Vagina (tissue), 2 donors: ENCODE measurements at regions not wholly inside any gene's neighbourhood (a gene's known extent, or its start where the extent isn't known, plus 50 kb on each side); places are given as distances from the start of the nearest gene placed in this dataset.

Experiments
- CTCF ChIP-seq, 3 experiments: fragments of 450-650 bp in 2 of 3; fragments of 200-600 bp in 1 of 3; sonication (generic) in 1 of 3; IDR thresholded peaks; one replicate each; pipeline ENCODE4 v1.5.1; 2017 to 2019; ENCODE audit warnings: antibody characterized with exemption in 3 of 3, mild to moderate bottlenecking in 2 of 3, moderate library complexity in 2 of 3
- POLR2A ChIP-seq, 2 donors: fragments of 450-650 bp; IDR thresholded peaks; one replicate each; pipeline ENCODE4 v1.6.1; 2017; ENCODE audit warnings: antibody characterized with exemption in 2 of 2, mild to moderate bottlenecking in 2 of 2, moderate library complexity in 2 of 2

GRCh38 chr2:236944561-236944960 is 141.1 kb upstream of the COPS8 start:
- TF ChIP-seq CTCF (IDR thresholded peaks at IDR 0.05) (no peak), POLR2A (IDR thresholded peaks at IDR 0.05) (no peak)
